ENCODE measurements at regions not wholly inside any gene's neighbourhood (a gene's known extent, or its start where the extent isn't known, plus 50 kb on each side); places are given as distances from the start of the nearest gene placed in this dataset.

GRCh38 chr3:168395551-168395950, 299.8 kb upstream of the GOLIM4 start:
- no peak for DNase-seq (ENCODE audit: low read depth in 2 of 2)

- DNase-seq (ENCODE audit: low read depth in 2 of 2): no peak
These were observed 298.7 kb upstream of the GOLIM4 start for GRCh38 chr3:168394439-168394838.

- DNase-seq (ENCODE audit: low read depth in 2 of 2): no peak
These were observed 290.6 kb upstream of the GOLIM4 start for GRCh38 chr3:168386301-168386700.

GRCh38 chr3:168384990-168385389, 289.3 kb upstream of the GOLIM4 start:
- DNase-seq (ENCODE audit: low read depth in 2 of 2): no peak

GRCh38 chr3:168383573-168383972, 287.8 kb upstream of the GOLIM4 start:
- no peak for DNase-seq (ENCODE audit: low read depth in 2 of 2)

- DNase-seq (ENCODE audit: low read depth in 2 of 2): no peak
These were observed 276.1 kb upstream of the GOLIM4 start for GRCh38 chr3:168371846-168372245.

GRCh38 chr3:168364967-168365366, 269.2 kb upstream of the GOLIM4 start:
- no peak for DNase-seq (ENCODE audit: low read depth in 2 of 2)

GRCh38 chr3:168362661-168363247, 267.0 kb upstream of the GOLIM4 start:
- no peak for DNase-seq (ENCODE audit: low read depth in 2 of 2)

GRCh38 chr3:168362156-168362555, 266.4 kb upstream of the GOLIM4 start:
- DNase-seq (ENCODE audit: low read depth in 2 of 2): no peak

- DNase-seq (ENCODE audit: low read depth in 2 of 2): no peak
These were observed 265.3 kb upstream of the GOLIM4 start for GRCh38 chr3:168360993-168361392.

GRCh38 chr3:168342946-168343850, 247.5 kb upstream of the GOLIM4 start:
- no peak for DNase-seq (ENCODE audit: low read depth in 2 of 2)

- no peak for DNase-seq (ENCODE audit: low read depth in 2 of 2)
These were observed 246.5 kb upstream of the GOLIM4 start for GRCh38 chr3:168341956-168342936.

- peak; percentile 87 to 89 for DNase-seq (ENCODE audit: low read depth in 2 of 2)
These were observed 245.6 kb upstream of the GOLIM4 start for GRCh38 chr3:168341192-168341815.

- no peak for DNase-seq (ENCODE audit: low read depth in 2 of 2)
These were observed 242.4 kb upstream of the GOLIM4 start for GRCh38 chr3:168338161-168338560.

- DNase-seq (ENCODE audit: low read depth in 2 of 2): no peak
These were observed 240.6 kb upstream of the GOLIM4 start for GRCh38 chr3:168336276-168336675.

GRCh38 chr3:168333410-168333935, 237.7 kb upstream of the GOLIM4 start:
- DNase-seq (ENCODE audit: low read depth in 2 of 2): no peak

- DNase-seq (ENCODE audit: low read depth in 2 of 2): no peak
These were observed 236.0 kb upstream of the GOLIM4 start for GRCh38 chr3:168331756-168332155.

- no peak for DNase-seq (ENCODE audit: low read depth in 2 of 2)
These were observed 235.3 kb upstream of the GOLIM4 start for GRCh38 chr3:168330983-168331382.

GRCh38 chr3:168327856-168328255, 232.1 kb upstream of the GOLIM4 start:
- DNase-seq (ENCODE audit: low read depth in 2 of 2): no peak

GRCh38 chr3:168325684-168326083, 230.0 kb upstream of the GOLIM4 start:
- no peak for DNase-seq (ENCODE audit: low read depth in 2 of 2)

GRCh38 chr3:168322941-168323340, 227.2 kb upstream of the GOLIM4 start:
- no peak for DNase-seq (ENCODE audit: low read depth in 2 of 2)

Data from fibroblast of skin of left biceps (primary cell).